DND-41 (cell line): ENCODE measurements at regions not wholly inside any gene's neighbourhood (a gene's known extent, or its start where the extent isn't known, plus 50 kb on each side); places are given as distances from the start of the nearest gene placed in this dataset.

Experiments used
- ATAC-seq: fragments of 200-7000 bp; cut with Tn5 transposase; 3 replicates; pipeline ENCODE4 v1.9.1; 2021; ENCODE audit warnings: low read depth; ENCODE audit not compliant: insufficient read depth
- DNase-seq: peaks from one replicate; pipeline ENCODE4 v3.0.0-alpha.2; 2020
- H2AFZ ChIP-seq: 2 replicates; pipeline ENCODE4 v1.6.0; 2012; ENCODE audit warnings: low read depth, low read length
- H3K27ac ChIP-seq: 2 replicates; pipeline ENCODE4 v1.5.1; 2012; ENCODE audit warnings: low read length, inconsistent platforms
- H3K27me3 ChIP-seq: fragments of 200-600 bp; sonication (generic); 2 replicates; pipeline ENCODE4 v1.6.0; 2012; ENCODE audit warnings: low read length, mild to moderate bottlenecking, inconsistent platforms; ENCODE audit not compliant: insufficient read depth, poor library complexity
- H3K36me3 ChIP-seq: 2 replicates; pipeline ENCODE4 v1.5.1; 2012; ENCODE audit warnings: low read length, inconsistent platforms; ENCODE audit not compliant: insufficient read depth
- H3K4me1 ChIP-seq: 2 replicates; pipeline ENCODE4 v1.5.1; 2012; ENCODE audit warnings: mild to moderate bottlenecking, low read length; ENCODE audit not compliant: insufficient read depth
- H3K4me2 ChIP-seq: 2 replicates; pipeline ENCODE4 v1.6.0; 2012; ENCODE audit warnings: mild to moderate bottlenecking, moderate library complexity, low read length, inconsistent platforms; ENCODE audit not compliant: insufficient read depth
- H3K4me3 ChIP-seq, 2 experiments: fragments of 200-600 bp in 1 of 2; shearing (Covaris generic) in 1 of 2; 2 replicates each; pipeline ENCODE4 v1.5.1; 2012 to 2016; ENCODE audit warnings: inconsistent platforms in 2 of 2, low read length in 2 of 2, mild to moderate bottlenecking in 2 of 2, low read depth in 1 of 2, moderate library complexity in 1 of 2
- H3K79me2 ChIP-seq: 2 replicates; pipeline ENCODE4 v1.6.0; 2012; ENCODE audit warnings: low read length, inconsistent platforms; ENCODE audit not compliant: insufficient read depth
- H3K9ac ChIP-seq: 2 replicates; pipeline ENCODE4 v1.6.0; 2012; ENCODE audit warnings: low read depth, mild to moderate bottlenecking, inconsistent platforms, low read length, moderate library complexity
- H3K9me3 ChIP-seq: 2 replicates; pipeline ENCODE4 v1.5.1; 2012; ENCODE audit warnings: low read length, moderate library complexity, mild to moderate bottlenecking, inconsistent platforms; ENCODE audit not compliant: insufficient read depth, severe bottlenecking
- H4K20me1 ChIP-seq: 2 replicates; pipeline ENCODE4 v1.6.0; 2012; ENCODE audit warnings: low read length; ENCODE audit not compliant: insufficient read depth
- EZH2 ChIP-seq: IDR thresholded peaks from 3 replicates; pipeline ENCODE4 v1.6.1; 2012; ENCODE audit warnings: borderline replicate concordance, low read depth, mild to moderate bottlenecking, moderate library complexity, low read length, inconsistent platforms; ENCODE audit not compliant: severe bottlenecking
- TF ChIP-seq, protein P1 (sequence below): IDR thresholded peaks from 2 replicates; pipeline ENCODE4 v1.5.1; 2012; ENCODE audit warnings: borderline replicate concordance, low read length, moderate library complexity, mild to moderate bottlenecking; ENCODE audit not compliant: poor library complexity, severe bottlenecking; ENCODE audit errors: extremely low read depth

DNA sequence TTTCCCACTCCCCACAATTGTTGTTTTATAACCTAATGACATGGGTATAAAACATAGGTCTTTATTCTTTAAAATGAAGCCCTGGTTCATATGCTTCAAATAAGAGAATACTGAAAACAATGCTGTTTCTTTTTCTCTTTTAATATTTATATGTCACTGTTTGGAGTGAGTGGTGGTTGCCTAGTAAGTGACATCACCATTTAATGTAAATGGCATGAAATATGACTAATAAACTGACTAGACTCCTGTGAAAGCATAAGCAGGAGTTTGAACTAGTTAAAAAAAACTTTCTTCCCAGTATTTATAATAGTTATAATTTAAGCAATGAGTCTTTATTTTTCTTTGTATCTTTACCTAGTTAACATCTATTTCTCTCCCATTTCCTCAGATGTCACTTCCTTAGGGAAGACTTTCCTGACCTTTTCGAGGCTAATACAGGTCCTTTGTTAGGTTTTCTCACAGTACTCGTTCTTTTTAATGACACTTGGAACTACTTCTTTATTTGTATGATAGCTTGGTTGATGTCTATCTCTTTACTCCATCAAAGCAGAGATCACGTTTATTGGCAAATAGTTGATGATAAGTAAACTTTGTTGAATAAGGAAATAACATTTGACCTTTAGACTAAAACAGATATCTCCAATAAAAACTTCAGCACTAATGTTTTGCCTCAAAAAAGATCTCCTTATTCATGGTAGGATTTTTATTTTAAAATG lies 105.4 kb upstream of the PDC start:
- H3K4me1 ChIP-seq = no peaks in the 10 kb centered on the region
- no peaks in the 10 kb centered on the region for H3K36me3 ChIP-seq
- no peak for DNase-seq
- H3K27me3 ChIP-seq = no peaks in the 10 kb centered on the region
- H2AFZ ChIP-seq = no peak overlapping the region
- no peak overlapping the region for H3K4me2 ChIP-seq
- no peak overlapping the region for H3K4me3 ChIP-seq
- no peak for ATAC-seq
- H3K79me2 ChIP-seq = no peaks in the 10 kb centered on the region
- H3K27ac ChIP-seq = no peak overlapping the region
- no peaks in the 10 kb centered on the region for H3K9me3 ChIP-seq
- no peaks in the 10 kb centered on the region for H4K20me1 ChIP-seq
- no peak overlapping the region for H3K9ac ChIP-seq
- TF ChIP-seq EZH2 = no peak
- TF ChIP-seq, protein P1, sequence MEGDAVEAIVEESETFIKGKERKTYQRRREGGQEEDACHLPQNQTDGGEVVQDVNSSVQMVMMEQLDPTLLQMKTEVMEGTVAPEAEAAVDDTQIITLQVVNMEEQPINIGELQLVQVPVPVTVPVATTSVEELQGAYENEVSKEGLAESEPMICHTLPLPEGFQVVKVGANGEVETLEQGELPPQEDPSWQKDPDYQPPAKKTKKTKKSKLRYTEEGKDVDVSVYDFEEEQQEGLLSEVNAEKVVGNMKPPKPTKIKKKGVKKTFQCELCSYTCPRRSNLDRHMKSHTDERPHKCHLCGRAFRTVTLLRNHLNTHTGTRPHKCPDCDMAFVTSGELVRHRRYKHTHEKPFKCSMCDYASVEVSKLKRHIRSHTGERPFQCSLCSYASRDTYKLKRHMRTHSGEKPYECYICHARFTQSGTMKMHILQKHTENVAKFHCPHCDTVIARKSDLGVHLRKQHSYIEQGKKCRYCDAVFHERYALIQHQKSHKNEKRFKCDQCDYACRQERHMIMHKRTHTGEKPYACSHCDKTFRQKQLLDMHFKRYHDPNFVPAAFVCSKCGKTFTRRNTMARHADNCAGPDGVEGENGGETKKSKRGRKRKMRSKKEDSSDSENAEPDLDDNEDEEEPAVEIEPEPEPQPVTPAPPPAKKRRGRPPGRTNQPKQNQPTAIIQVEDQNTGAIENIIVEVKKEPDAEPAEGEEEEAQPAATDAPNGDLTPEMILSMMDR = no peak

DNA sequence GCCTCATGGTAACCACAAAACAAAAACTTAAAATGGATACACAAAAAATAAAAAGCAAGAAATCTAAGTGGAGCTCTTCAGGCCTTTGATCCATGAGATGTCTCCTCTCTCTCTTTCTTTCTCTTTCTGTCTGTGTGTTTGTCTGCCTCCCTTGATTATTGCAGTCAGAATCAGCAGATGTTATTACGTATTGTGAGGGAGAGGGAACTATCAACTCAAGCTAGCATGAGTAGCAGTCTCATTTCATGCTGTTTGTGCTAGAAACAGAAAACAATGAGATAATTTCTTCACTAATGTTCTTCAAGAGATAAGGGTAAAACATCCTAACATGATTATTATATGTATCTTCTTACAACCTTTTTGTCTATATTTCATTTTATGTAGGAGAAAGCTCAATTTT lies 103.7 kb upstream of the PDC start:
- Histone ChIP-seq H3K4me3 (no peak overlapping the region), H3K36me3 (no peaks in the 10 kb centered on the region), H3K27me3 (no peaks in the 10 kb centered on the region), H3K27ac (no peak overlapping the region), H2AFZ (no peak overlapping the region), H3K79me2 (no peaks in the 10 kb centered on the region), H3K9ac (no peak overlapping the region), H4K20me1 (no peaks in the 10 kb centered on the region), H3K4me2 (no peak overlapping the region), H3K9me3 (no peaks in the 10 kb centered on the region), H3K4me1 (no peaks in the 10 kb centered on the region)
- no peak for ATAC-seq
- DNase-seq = no peak
- TF ChIP-seq, protein P1 = no peak
- TF ChIP-seq EZH2 = no peak

DNA sequence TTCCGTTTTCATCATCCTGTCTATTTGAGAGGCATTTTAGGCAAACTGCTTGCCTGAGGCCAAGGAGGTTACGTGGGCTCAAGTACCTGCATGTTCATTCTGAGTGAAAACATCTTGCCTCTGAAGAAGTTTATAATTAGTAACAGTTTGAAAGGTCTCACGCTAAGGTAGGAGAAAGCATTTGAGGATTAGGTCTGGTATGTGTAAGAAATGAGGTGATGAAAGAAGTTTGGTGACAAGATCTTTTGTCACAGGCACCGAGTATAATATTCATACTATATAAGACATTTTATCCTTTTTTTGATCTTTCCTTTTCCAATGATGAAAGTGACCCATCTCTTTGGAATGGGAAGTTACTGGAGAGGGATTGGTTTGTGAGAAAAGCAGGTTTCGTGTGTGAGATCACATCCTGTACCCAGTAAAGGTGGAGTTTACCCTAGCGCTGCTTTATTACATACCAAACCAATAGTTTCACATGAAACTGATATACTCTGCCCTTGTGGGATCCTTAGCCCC lies 98.7 kb upstream of the PDC start:
- Histone ChIP-seq H3K36me3 (no peaks in the 10 kb centered on the region), H3K27ac (no peak overlapping the region), H3K4me2 (no peak overlapping the region), H3K4me1 (no peaks in the 10 kb centered on the region), H3K9ac (no peak overlapping the region), H3K9me3 (no peaks in the 10 kb centered on the region), H3K79me2 (no peaks in the 10 kb centered on the region), H3K27me3 (no peaks in the 10 kb centered on the region), H3K4me3 (no peak overlapping the region), H2AFZ (no peak overlapping the region), H4K20me1 (no peaks in the 10 kb centered on the region)
- no peak for TF ChIP-seq EZH2
- DNase-seq (no peak), ATAC-seq (no peak)

DNA sequence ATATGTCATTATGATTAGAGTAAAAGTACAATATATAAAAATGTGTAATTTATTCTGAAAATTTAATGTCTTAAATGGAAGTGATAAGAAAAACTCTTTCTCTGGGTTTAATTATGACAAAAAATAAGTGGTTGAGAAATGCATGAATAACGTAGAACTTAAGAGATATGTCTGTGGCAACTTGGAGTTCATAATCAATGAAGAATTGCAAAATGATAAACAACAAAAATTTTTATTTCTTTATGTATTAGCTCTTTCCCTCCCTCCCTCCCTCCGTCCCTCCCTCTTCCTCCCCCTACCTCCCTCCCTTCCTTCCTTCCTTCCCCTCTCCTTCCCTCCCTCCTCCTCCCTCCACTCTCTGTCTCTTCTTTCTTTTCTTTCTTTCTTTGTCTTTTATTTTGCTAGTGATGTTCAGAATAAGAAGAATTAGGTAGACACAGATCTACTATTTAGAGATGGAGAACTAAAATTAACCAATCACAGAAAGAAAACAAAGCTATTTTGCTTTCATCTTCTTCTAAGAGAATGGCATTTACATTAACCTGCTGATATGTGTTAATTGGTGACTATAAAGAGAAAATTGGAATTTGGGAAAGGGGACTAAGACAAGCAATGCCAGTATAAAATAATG lies 96.3 kb upstream of the PDC start:
- no peaks in the 10 kb centered on the region for H3K79me2 ChIP-seq
- no peaks in the 10 kb centered on the region for H3K36me3 ChIP-seq
- H3K4me1 ChIP-seq = no peaks in the 10 kb centered on the region
- H3K4me3 ChIP-seq = no peak overlapping the region
- H4K20me1 ChIP-seq = no peaks in the 10 kb centered on the region
- no peak overlapping the region for H2AFZ ChIP-seq
- TF ChIP-seq, protein P1 = no peak
- no peak for TF ChIP-seq EZH2
- no peak overlapping the region for H3K4me2 ChIP-seq
- DNase-seq (no peak), ATAC-seq (no peak)
- no peaks in the 10 kb centered on the region for H3K9me3 ChIP-seq
- H3K9ac ChIP-seq = no peak overlapping the region
- no peaks in the 10 kb centered on the region for H3K27me3 ChIP-seq
- no peak overlapping the region for H3K27ac ChIP-seq
